Pons (tissue), 1 donor: ENCODE measurements at regions not wholly inside any gene's neighbourhood (a gene's known extent, or its start where the extent isn't known, plus 50 kb on each side); places are given as distances from the start of the nearest gene placed in this dataset.
A peak's percentile ranks its signal among the peaks of the same experiment; 100 is the strongest.
"Not testable (repeated sequence)": the region's sequence is repeated elsewhere in the genome, so short reads cannot be mapped to it uniquely, and the experiment has no call there.

Source experiments
- DNase-seq: peaks from one replicate; pipeline ENCODE4 v3.0.0-alpha.2; 2016; ENCODE audit warnings: low spot score

GRCh38 chr15:45948181-45948621 is 313.4 kb downstream of the SQOR start:
- DNase-seq, result no peak

- DNase-seq, result no peak
Measured at GRCh38 chr15:45958924-45959323, 324.1 kb downstream of the SQOR start.

GRCh38 chr15:45962733-45963132 is 327.9 kb downstream of the SQOR start:
- DNase-seq, result no peak

DNA sequence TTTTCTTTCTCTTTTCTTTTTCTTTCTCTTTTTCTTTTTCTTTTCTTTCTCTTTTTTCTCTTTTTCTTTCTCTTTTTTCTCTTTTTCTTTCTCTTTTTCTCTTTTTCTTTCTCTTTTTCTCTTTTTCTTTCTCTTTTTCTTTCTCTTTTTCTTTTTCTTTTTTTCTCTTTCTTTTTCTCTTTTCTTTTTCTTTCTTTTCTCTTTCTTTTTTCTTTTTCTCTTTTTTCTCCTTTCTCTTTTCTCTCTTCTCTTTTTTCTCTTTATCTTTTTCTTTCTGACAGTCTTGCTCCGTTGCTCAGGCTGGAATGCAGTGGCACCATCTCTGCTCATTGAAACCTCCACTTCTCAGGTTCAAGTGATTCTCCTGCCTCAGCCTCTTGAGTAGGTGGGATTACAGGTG is 335.7 kb downstream of the SQOR start:
- no peak for DNase-seq

- DNase-seq, result no peak
Measured at GRCh38 chr15:45980366-45980765, 345.5 kb downstream of the SQOR start.

- no peak for DNase-seq
Measured at GRCh38 chr15:45981625-45982024, 346.8 kb downstream of the SQOR start.

DNA sequence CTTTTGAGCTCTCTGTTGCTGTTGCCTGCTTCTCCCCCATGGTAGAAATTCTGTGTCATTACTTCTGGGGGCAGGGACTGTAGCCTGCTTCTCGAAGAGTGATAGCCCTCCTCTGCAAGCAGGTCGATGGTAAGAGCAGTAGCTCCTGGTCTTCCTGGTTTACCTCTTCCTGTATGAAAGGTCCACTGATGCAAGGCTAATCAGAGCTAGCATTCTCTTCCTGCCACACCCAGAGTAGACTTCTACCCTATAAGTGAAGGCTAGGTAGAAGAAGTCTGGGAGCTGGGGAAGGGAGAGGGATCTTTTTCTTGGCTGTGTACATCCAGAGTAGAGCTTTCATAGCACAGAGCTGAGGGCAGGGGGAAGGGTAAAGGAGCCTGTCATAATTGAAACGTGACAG is 357.0 kb downstream of the SQOR start:
- DNase-seq, result no peak

DNA sequence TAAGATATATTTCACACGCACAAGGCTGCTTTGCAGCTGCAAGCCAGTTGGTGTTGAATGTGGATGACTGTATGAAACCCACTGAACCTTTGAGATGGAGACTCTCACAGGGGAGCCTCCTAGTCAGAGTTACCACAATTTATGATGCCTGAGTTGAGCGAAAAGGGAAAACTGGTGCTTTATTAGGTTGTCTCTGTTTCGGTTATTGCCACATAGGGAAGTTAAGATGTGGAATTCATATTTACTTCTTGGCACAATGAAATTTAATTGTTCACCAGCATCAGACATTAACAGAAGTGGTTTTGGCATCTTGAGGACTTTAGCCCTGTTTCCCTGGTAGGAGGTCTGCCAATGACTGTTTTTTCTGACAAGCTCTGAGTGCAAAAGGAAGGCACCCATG is 358.2 kb downstream of the SQOR start:
- DNase-seq, result no peak

- no peak for DNase-seq
Measured at GRCh38 chr15:45993508-45993907, 358.7 kb downstream of the SQOR start.

DNA sequence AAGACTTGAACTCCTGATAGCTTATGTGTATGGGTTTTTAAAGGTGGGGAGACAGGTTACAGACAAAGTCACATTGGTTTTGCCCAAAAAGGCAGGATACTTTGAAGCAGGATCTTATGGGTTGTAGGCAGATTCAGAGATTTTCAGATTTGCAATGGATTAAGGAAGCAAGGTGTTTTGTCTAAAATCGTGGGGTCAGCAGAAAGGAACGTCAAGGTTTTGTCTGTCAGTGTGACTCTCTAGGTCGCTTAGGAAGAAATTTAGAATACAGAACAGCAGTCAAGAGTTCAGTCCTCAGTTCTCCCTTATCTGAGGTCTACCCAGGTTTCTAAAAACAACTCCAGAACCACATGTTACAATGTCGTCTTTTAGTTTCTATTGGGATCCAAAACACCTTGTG is 361.0 kb downstream of the SQOR start:
- no peak for DNase-seq

GRCh38 chr15:46014532-46014931 is 379.7 kb downstream of the SQOR start:
- DNase-seq, result no peak

- DNase-seq, result no peak
Measured at GRCh38 chr15:46034755-46035154, 399.9 kb downstream of the SQOR start.

- DNase-seq, result no peak
Measured at GRCh38 chr15:46039703-46040102, 404.9 kb downstream of the SQOR start.

- DNase-seq, result no peak
Measured at GRCh38 chr15:46041905-46042304, 407.1 kb downstream of the SQOR start.

DNA sequence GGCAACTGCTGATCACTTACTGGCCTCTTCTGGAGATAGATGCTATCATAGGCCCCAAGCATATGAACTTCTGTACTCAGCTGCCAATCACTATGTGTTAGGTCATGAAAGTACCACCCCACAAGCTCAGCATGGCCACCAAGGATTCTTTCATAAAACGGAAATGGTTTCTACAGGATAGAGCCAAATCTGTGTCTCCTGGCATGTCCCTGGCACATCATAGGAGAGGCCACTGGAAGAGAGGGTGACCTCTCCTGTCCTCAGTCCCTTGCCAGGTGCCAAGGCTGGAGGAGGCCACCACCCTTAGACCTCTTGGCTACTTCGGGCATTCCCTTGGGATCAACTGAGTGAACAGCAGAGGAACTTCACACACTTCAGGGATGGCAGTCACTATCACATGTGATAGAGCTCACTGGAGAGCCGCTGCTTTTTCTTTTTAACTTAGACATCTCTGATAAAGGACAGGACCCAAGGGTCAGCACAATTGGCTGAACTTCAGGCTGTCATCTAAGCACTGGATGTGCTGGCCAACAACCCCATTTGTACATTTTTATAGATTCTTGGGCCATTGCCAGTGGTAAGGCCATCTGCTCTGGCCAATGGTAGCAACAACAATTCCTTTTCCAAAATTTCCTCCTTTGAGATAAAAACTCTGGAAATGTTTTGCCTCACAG is 425.2 kb downstream of the SQOR start:
- DNase-seq, result no peak

DNA sequence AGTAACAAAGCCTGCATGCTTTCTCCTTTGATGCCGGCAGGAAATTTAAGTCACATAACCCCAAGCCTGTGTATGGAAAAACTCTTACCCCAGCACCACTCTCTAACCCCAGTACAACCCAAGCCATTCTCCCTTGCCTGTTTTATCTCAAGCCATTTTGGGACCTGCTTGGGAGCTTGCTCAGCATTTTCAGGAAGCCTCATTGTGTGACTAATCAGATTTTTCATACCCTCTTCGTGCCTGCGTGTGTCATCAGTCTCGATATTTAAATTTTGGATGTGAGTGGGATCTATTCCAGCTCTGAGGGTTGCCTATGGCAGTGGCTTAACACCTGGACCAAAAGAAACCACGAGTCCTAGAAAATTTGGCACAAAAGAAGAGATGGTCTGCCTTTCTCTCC is 426.2 kb downstream of the SQOR start:
- no peak for DNase-seq

DNA sequence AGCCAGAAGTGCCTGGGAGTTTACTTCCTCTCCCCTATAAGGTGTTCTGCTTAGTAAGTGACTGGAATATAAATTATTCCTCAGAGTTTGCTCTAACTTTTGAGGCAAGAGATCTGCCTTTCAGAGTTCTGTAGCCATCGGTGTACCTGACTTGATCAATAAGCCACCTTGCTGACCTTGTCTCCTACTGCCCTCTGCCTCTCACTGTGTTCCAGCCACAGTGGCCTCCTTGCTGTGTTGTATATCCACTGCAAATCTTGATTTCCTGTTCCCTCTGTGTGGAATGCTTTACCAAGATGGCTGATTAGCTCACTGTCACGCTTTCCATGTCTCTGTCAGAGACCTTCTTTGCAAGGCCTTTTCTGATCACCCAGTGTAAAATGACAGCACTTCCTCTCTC is 442.4 kb downstream of the SQOR start:
- no peak for DNase-seq

GRCh38 chr15:46079046-46079445 is 444.2 kb downstream of the SQOR start:
- no peak for DNase-seq

DNA sequence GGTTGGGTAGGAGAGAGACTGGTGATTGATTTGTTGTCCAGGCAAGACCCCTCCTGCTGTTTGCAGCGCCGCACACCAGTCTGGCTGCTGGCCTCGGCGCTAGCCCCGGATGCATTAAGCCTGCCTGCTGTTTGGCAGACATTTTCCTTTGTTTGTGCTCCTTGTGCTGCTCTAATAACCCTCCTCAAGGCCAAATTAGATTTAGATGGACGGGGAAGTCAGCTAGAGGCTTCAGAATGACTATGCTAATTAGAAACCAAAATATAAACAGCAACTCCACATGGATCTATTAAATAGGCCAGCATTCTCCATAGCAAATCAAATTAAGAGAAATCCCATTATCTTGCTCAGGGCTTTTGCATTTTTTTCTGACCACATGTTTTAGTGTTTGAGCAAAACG is 445.2 kb downstream of the SQOR start:
- no peak for DNase-seq

DNA sequence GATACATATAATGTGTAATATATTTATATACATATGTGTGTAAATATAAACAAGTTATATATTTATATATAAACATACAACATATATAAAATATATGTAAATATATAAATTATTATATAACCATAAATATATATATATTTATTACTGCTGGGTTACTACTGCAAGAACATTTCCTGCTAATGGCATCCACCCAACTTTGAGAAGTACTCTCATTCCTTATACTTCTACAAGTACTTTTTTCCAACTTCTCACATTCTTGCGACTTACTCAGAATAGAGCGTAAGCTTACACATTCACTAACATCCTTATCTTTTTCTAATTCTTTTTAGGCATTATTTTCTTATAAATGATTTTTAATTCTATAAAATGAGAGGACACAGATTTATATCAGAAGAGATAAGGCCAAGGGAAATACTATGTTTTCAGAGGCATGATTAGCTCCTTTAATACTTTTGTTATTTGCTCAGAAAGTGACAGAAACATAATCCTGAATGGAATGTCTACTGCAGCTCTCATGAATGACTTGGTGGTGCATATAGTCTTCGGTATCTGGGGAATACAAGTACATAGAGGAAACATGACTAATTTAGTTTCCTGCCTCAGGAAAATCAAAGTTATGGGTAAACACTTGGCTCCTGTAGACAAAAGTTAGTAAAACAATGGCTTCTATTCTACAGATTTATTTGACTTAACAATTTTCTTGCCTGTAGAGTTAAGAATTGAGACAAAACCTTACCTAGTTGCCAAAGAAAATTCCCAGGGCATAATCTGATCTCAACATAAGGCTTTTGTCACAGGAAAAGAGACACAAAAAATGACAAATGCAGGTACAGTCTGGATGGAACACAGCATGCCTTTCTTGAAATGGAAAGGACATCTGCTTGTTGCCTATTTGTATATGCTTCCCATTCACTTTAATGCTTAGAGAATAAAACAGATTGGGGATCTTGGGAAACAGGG is 453.9 kb downstream of the SQOR start:
- DNase-seq, result peak; percentile 14

- DNase-seq, result no peak
Measured at GRCh38 chr15:46089467-46089935, 454.7 kb downstream of the SQOR start.

DNA sequence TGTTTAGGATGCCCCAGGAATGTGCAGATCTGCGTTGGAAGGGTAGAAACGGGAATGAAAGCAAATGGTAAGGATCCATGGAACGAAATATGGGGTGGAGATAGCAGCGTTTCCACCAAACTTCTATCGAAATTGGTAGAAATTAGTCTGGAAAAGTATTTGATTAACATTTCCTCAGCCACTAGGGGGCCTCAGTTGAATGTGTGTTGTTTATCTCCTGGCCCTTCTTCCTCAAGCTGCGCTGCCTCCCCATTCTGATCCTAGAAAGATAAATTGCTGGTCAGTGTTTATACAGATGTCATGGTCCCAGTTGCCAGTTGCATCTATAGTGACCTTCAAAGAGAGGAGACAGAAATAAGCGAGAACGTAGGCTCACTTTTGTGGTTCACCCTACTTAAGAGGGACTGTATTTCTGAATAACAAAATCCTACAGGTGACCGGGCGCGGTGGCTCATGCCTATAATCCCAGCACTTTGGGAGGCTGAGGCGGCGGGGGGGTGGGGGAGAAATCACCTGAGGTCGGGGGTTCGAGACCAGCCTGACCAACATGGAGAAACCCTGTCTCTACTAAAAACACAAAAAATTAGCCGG is 457.1 kb downstream of the SQOR start:
- peak; percentile 49 for DNase-seq

GRCh38 chr15:46098006-46098405 is 463.2 kb downstream of the SQOR start:
- DNase-seq, result not testable (repeated sequence)
